GM18951 (cell line): ENCODE measurements at regions not wholly inside any gene's neighbourhood (a gene's known extent, or its start where the extent isn't known, plus 50 kb on each side); places are given as distances from the start of the nearest gene placed in this dataset.

Source experiments
- POLR2A ChIP-seq: IDR thresholded peaks from 4 replicates; pipeline ENCODE4 v1.6.1; 2011; ENCODE audit warnings: mild to moderate bottlenecking; ENCODE audit not compliant: insufficient read length, insufficient read depth; ENCODE audit errors: extremely low read depth
- in situ Hi-C: fragments of 300-500 bp; cut with MboI; formaldehyde crosslinking; loops from one replicate; pipeline ENCODE4 v1.12.0; 2022; ENCODE audit warnings: low sequenced_read_pairs, mixed read lengths, inconsistent platforms; ENCODE audit not compliant: unreplicated experiment

DNA sequence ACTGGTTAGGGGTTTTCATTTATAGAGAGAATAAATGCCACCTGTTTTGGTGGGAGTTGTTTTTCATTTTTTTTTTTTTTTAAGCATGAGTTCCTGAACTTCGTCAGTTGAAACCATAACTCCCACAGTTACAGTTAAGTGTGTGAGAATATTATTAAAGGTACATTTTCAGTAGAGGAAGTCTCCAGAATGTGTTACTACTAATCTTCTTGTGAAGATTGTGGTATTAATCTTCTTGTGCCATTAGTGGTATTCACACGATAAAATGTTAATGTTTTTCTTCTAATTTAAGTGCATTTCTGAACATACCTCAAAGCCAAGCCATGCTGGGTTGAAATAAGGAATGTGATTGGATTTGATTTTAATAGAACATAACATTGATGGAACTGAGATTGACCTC lies 437.9 kb upstream of the GOLIM4 start:
- in situ Hi-C loops, result no loop called here
- no peak for TF ChIP-seq POLR2A

DNA sequence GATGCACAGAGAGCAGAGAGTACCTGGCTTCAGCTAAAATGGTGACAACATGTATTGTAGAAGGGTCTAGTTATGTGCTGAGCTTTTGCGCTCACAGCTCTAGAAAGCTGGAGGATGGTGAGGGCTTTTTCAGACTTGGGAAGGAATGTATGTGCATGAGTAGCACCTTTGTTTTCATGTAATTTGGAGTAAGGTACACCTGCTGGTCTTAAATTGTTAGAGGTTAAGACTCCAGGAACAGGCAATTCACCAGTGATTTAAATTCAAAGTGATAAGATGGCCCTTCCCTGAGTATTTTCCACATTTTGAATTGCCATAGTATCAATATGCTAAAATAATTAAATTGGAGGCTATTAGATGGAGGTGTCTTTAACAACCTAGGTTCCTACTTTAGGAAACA lies 436.4 kb upstream of the GOLIM4 start:
- no peak for TF ChIP-seq POLR2A
- in situ Hi-C loops, result no loop called here

DNA sequence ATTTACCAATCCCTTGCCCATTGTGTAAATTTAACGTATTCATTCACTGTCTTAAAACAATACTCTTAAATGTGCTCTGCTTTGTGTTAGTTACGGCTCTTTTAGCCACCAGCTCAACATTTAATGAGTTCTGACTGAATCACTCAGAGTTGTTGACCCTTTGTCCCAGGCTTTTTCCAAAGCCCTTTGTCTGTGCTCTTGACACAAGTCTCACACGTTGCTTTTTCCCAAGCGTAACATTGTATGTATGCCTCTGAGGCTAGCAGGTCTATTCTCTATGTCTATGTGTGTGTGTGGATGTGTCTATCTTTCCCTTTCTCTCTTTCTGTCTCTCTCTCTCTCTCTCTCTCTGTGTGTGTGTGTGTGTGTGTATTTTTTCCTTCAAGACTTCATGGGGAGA lies 435.4 kb upstream of the GOLIM4 start:
- no peak for TF ChIP-seq POLR2A
- in situ Hi-C loops, result no loop called here

DNA sequence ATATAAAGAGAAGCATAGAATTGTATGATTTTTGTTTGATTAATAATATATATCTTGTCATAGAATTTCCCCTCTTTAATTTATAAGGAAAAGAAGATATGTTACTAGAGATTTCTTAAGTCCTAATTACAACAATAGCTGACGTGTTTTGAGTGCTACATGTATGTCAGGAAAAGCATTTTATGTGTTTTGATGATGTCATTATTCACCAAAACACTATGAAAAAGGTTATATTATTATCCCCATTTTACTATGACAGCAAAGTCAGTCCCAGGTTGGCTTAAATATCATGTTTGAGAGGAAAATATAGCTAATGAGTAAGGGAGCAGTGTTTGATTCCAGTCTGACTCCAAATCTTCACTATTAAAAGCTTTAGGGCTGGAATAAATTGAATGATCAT lies 428.4 kb upstream of the GOLIM4 start:
- no peak for TF ChIP-seq POLR2A
- in situ Hi-C loops, result loop anchor here (25.0 kb wide), 1 partner anchor 313 kb away; no protein-coding TSS in a partner anchor

DNA sequence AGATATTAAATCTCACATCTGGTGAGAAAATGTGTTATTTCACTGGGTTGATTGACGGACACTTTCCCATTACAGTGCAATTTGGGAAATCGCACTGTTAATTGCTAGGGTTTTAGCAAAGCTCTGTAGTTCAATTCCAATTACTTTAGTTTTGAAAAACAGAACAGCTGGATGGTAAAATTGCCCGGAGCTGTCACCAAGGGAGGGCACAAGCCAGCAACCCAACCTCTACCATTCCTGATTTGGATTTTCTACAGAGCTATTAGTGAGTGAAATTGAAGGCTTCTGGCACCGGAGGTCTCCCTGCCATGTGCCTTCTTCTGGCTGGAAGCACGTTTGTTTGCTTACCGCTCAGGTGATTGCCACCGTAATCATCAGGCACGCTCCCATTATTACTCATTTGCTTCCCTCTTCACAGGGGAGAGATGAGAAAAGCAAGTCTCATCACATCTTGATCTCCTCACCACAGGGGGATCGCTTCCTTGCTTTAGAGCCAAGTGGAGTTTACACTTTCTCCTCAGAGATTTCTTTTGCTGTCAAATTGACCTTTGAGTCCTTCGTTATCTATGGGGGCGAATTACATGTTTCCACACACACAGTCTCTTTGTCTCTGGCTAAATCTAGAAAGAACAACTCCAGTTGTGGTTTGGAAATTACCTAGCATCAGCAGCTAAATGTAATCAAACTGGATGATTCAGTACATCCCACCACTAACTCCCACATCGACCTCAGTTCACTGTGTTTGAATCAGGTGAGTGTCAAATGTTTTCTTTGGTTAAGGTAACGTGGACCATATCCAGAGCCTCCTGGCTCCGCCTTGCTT lies 421.7 kb upstream of the GOLIM4 start:
- TF ChIP-seq POLR2A, result no peak
- in situ Hi-C loops, result loop anchor here (25.0 kb wide), 1 partner anchor 320 kb away; no protein-coding TSS in a partner anchor

DNA sequence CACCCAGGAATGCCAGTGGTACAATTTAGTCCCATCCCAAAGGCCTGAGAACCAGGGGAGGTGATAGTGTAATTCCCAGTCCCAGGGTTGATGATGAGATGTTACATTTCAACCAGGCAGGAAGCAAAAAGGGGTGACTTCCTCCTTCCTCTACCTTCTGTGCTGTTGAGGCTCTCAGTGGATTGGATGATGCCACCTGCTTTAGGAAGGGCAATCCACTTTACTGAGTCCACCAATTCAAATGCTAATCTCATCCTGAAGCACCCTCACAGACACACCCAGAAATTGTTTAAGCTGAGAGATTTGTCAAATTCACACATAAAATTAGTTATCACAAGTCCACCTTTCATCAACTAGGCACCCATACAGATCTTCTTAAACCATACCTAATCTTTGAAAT lies 418.5 kb upstream of the GOLIM4 start:
- in situ Hi-C loops, result loop anchor here (5.0 to 25.0 kb wide), 2 partner anchors 103 to 323 kb away; no protein-coding TSS in a partner anchor
- TF ChIP-seq POLR2A, result no peak

DNA sequence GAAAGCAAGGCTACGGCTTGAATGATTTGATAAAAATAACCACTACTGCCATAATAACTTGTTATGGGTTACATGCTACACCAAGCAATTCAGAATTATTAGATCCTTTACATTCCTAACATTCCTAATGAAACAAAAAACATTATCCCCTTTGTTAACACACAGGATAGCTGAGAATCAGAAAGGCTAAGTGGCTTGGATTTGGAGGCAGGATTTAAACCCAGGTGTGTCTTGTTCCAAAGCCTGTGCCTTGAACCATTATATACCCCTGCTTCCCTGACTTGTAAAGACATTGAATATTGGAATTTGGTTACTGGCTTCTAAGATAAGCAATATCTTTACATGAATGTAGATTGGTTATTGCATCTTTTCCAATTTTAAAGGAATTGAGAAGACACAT lies 417.1 kb upstream of the GOLIM4 start:
- in situ Hi-C loops, result loop anchor here (5.0 to 25.0 kb wide), 2 partner anchors 104 to 324 kb away; no protein-coding TSS in a partner anchor
- TF ChIP-seq POLR2A, result no peak

DNA sequence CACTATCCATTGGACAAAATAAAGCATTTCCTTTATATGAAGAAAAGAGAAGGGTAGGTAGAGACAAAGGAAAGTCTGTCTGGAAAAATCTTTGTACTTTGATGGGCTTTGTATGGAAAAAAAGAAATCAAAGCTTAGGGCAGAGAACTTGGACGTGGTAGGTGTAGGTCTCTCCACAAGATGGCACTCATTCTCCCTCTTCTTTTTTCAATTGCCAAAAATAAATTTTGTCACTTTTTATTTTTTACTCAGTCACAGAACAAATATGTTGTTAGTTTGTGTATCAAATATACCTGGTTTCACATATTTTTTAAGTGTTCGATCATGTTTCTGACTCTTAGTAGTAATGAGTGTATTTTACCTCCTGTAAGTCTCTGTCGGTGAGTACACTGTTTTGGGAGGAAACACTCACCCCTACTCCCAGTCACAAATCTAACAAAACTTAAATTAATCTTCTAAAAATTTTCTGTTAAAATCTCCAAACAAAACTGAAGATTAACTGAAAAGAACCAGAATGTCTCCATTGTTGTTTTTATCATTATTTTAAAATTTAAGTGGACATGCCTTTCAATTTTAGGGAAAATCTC lies 415.8 kb upstream of the GOLIM4 start:
- in situ Hi-C loops, result loop anchor here (5.0 to 25.0 kb wide), 2 partner anchors 106 to 326 kb away; no protein-coding TSS in a partner anchor
- no peak for TF ChIP-seq POLR2A

DNA sequence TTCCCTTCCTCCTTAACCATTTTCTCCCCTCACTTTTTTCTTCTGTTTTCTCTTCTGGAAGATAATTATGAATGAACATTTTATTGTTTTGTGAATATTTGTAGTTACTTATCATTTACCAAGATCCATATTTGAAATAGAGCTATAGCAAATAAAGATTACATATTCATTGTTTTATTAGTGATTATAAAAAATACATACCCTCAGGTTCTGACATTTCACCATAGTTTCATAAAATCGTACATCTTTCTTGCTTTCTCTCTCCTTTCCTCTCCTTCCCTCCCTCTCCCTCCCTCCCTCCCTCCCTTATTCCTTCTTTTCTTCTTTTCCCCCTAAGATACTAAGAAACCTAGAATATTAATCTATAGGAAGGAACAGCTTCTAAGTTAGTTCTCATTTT lies 410.9 kb upstream of the GOLIM4 start:
- in situ Hi-C loops, result loop anchor here (25.0 kb wide), 1 partner anchor 331 kb away; no protein-coding TSS in a partner anchor
- no peak for TF ChIP-seq POLR2A

DNA sequence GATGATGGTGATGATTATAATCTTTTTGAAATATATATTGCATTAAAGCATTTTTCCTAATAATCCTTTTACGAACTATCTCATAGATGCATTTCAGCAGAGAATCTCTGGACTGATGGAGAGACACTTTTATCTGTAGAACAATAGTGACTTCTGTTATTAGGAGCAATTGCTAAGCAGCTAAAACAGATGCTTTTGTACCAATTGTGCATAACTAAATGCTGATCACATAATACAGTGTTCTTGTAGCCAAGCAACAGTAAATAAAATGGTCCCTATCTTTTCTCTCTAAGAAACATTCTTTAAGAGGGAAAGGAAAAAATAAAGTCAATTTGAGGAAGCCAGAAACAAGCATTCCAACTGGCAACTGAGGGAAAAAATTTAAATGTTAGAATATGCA lies 405.8 kb upstream of the GOLIM4 start:
- in situ Hi-C loops, result loop anchor here (25.0 kb wide), 1 partner anchor 336 kb away; no protein-coding TSS in a partner anchor
- TF ChIP-seq POLR2A, result no peak

DNA sequence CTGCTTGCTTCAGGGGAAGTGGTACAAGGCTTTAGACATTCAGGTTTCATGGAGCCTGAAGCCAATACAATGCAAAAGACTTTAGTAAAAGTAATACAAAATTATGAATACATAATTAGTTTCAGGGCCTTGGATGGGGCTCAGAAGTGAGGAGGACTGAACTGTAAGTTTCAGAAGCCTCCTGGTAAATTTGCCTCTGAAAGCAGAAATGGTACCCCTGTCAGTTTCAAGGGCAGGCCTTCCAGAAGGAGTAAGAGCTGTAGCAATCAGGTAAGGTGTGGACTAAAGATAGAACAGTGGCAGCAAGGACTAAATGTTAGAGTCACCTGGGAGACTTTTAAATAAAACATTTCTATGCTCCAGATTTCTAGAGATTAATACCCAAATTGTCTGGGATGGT lies 402.5 kb upstream of the GOLIM4 start:
- in situ Hi-C loops, result no loop called here

DNA sequence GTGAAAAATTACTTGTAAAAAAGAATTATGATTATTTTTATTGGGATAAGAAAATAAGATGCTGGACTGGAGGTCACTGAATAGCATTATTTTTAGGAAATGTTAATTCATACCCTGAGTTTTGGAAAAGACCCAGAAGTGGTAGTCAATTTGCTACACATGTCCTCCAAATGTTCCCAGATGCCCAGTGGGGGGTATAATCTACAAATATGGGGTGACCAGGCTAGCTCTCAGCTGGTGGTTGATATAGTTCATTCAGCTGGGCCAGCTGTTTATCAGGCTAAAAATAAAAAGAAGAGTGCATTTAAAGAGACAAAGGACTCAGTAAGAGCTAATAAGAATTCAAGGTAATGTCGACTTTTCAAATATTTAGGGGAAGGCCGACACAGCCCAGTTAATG lies 402.0 kb upstream of the GOLIM4 start:
- no peak for TF ChIP-seq POLR2A
- in situ Hi-C loops, result no loop called here

More for the DNA sequence above, 402.5 kb upstream of the GOLIM4 start:
- TF ChIP-seq POLR2A, result no peak

DNA sequence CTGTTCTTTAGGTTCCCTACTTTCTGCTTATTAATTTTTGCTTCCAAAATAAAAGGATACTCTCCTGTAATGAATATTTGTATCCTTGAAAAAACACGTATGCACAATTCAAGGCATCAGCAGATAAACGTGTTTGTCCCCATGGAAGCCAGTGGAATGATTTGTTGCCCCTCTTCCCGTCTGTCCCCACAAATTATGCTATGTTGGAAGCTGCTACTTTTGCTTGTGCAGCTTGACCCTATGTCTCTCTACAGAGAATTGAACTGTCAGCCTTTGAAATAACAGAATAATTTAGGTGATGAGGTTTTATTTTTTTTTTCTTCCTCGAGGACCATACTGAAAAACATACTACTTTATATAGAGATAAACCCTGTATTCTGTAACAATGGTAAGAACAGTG lies 401.5 kb upstream of the GOLIM4 start:
- in situ Hi-C loops, result no loop called here
- no peak for TF ChIP-seq POLR2A

DNA sequence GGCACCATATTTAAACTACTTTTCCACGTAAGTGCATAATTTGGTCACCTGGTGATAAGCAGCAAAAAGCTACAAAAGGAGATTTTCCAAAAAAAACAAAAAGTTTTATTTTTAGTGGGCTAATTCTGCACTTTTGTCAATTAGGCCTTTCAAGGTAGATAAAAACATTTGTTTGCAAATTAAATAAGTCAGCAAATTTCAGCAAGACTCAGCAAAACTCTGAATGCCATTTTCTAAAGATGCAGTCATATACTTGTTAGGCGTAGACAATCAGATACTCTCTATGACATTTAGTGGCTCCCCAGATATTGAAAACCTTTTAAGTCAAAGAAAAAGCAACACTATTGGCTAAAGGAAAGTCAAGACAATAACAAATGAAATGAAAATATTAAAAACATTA lies 400.2 kb upstream of the GOLIM4 start:
- no peak for TF ChIP-seq POLR2A
- in situ Hi-C loops, result no loop called here
